ENCODE measurements at regions not wholly inside any gene's neighbourhood (a gene's known extent, or its start where the extent isn't known, plus 50 kb on each side); places are given as distances from the start of the nearest gene placed in this dataset.

GRCh38 chr22:22827187-22827939, 60.3 kb upstream of the IGLL5 start:
- TF ChIP-seq CTCF (IDR thresholded peaks at IDR 0.05) = no peak
- no peak for TF ChIP-seq POLR2A (IDR thresholded peaks at IDR 0.05)

Measured in thyroid gland (tissue), 4 donors.